MM.1S (cell line): ENCODE measurements at regions not wholly inside any gene's neighbourhood (a gene's known extent, or its start where the extent isn't known, plus 50 kb on each side); places are given as distances from the start of the nearest gene placed in this dataset.
"Not testable (repeated sequence)": the region's sequence is repeated elsewhere in the genome, so short reads cannot be mapped to it uniquely, and the experiment has no call there.

ENCODE experiments used
- DNase-seq: peaks from one replicate; pipeline ENCODE4 v3.0.0-alpha.2; 2015
- H2AFZ ChIP-seq: fragments of 300-600 bp; sonication (generic); 2 replicates; pipeline ENCODE4 v1.6.0; 2016; ENCODE audit warnings: antibody characterized with exemption, low read length
- H3F3A ChIP-seq: fragments of 300-600 bp; sonication (generic); 2 replicates; pipeline ENCODE4 v1.6.1; 2016; ENCODE audit warnings: mild to moderate bottlenecking, antibody characterized with exemption, low read length, moderate library complexity, mixed read lengths; ENCODE audit not compliant: insufficient read depth
- H3K27ac ChIP-seq: fragments of 300-600 bp; sonication (generic); 2 replicates; pipeline ENCODE4 v1.5.1; 2016; ENCODE audit warnings: mild to moderate bottlenecking, low read length
- H3K27me3 ChIP-seq: fragments of 300-600 bp; sonication (generic); replicated peaks from 2 replicates; pipeline ENCODE4 v1.6.0; 2016; ENCODE audit warnings: low read length; ENCODE audit not compliant: insufficient read depth
- H3K36me3 ChIP-seq: fragments of 300-600 bp; sonication (generic); replicated peaks from 2 replicates; pipeline ENCODE4 v1.6.1; 2016; ENCODE audit warnings: mild to moderate bottlenecking, low read length, mixed read lengths; ENCODE audit not compliant: insufficient read depth
- H3K4me1 ChIP-seq: fragments of 300-600 bp; sonication (generic); 2 replicates; pipeline ENCODE4 v1.6.1; 2016; ENCODE audit warnings: low read length, mixed read lengths
- H3K4me2 ChIP-seq: fragments of 300-600 bp; sonication (generic); 2 replicates; pipeline ENCODE4 v1.6.0; 2016; ENCODE audit warnings: low read depth, low read length
- H3K4me3 ChIP-seq: fragments of 300-600 bp; sonication (generic); 2 replicates; pipeline ENCODE4 v1.5.1; 2016; ENCODE audit warnings: low read length, mixed read lengths
- H3K79me2 ChIP-seq: fragments of 300-600 bp; sonication (generic); 2 replicates; pipeline ENCODE4 v1.6.1; 2016; ENCODE audit warnings: mixed run types, low read length, mixed read lengths
- H3K9ac ChIP-seq: fragments of 300-600 bp; sonication (generic); 2 replicates; pipeline ENCODE4 v1.6.1; 2016; ENCODE audit warnings: low read length, mixed read lengths
- H3K9me2 ChIP-seq: fragments of 300-600 bp; sonication (generic); replicated peaks from 2 replicates; pipeline ENCODE4 v1.6.1; 2016; ENCODE audit warnings: mild to moderate bottlenecking, low read length, mixed read lengths; ENCODE audit not compliant: insufficient read depth
- H3K9me3 ChIP-seq: fragments of 300-600 bp; sonication (generic); replicated peaks from 2 replicates; pipeline ENCODE4 v1.6.1; 2016; ENCODE audit warnings: mild to moderate bottlenecking, low read length, mixed read lengths; ENCODE audit not compliant: insufficient read depth
- H4K20me1 ChIP-seq: fragments of 300-600 bp; sonication (generic); 2 replicates; pipeline ENCODE4 v1.6.1; 2016; ENCODE audit warnings: mild to moderate bottlenecking, low read length, moderate library complexity, mixed read lengths; ENCODE audit not compliant: insufficient read depth
- CTCF ChIP-seq: fragments of 300-600 bp; sonication (generic); IDR thresholded peaks from 2 replicates; pipeline ENCODE4 v1.5.1; 2016; ENCODE audit warnings: antibody characterized with exemption, low read length, mixed read lengths
- EZH2 ChIP-seq: fragments of 300-600 bp; sonication (generic); optimal IDR thresholded peaks from 2 replicates; pipeline ENCODE3; 2017; ENCODE audit warnings: low read depth, mild to moderate bottlenecking, antibody characterized with exemption, low read length, mixed read lengths
- EZH2phosphoT487 ChIP-seq: fragments of 300-600 bp; sonication (generic); IDR thresholded peaks from 2 replicates; pipeline ENCODE4 v1.6.1; 2018; ENCODE audit warnings: antibody characterized with exemption, low read length

- no peak overlapping the region for H3K4me3 ChIP-seq
- H3K4me1 ChIP-seq, result no peaks in the 10 kb centered on the region
- no peaks in the 10 kb centered on the region for H3K27me3 ChIP-seq
- no peaks in the 10 kb centered on the region for H3F3A ChIP-seq
- H2AFZ ChIP-seq, result no peak overlapping the region
- H3K36me3 ChIP-seq, result no peaks in the 10 kb centered on the region
- no peak for DNase-seq
- no peaks in the 10 kb centered on the region for H4K20me1 ChIP-seq
- no peak overlapping the region for H3K27ac ChIP-seq
- TF ChIP-seq EZH2, result no peak
- no peak for TF ChIP-seq CTCF
- TF ChIP-seq EZH2phosphoT487, result no peak
- H3K9me2 ChIP-seq, result no peaks in the 10 kb centered on the region
- no peak overlapping the region for H3K9ac ChIP-seq
- no peak overlapping the region for H3K4me2 ChIP-seq
- H3K79me2 ChIP-seq, result no peaks in the 10 kb centered on the region
- H3K9me3 ChIP-seq, result no peaks in the 10 kb centered on the region
These were observed 231.9 kb upstream of the ISX start for GRCh38 chr22:34834059-34834458.

GRCh38 chr22:34834541-34834940 is 231.4 kb upstream of the ISX start:
- H3K4me3 ChIP-seq, H3K4me1 ChIP-seq, H3K27me3 ChIP-seq, H2AFZ ChIP-seq, H3F3A ChIP-seq, H4K20me1 ChIP-seq, H3K79me2 ChIP-seq, H3K4me2 ChIP-seq, H3K27ac ChIP-seq, H3K9me2 ChIP-seq, DNase-seq, H3K9me3 ChIP-seq, H3K36me3 ChIP-seq, H3K9ac ChIP-seq: not testable (repeated sequence)

- no peak for DNase-seq
- H3K4me1 ChIP-seq, result no peaks in the 10 kb centered on the region
- no peak overlapping the region for H3K27ac ChIP-seq
- TF ChIP-seq CTCF (no peak), EZH2 (no peak), EZH2phosphoT487 (no peak)
- no peaks in the 10 kb centered on the region for H3K79me2 ChIP-seq
- no peak overlapping the region for H3K4me2 ChIP-seq
- H3F3A ChIP-seq, result no peaks in the 10 kb centered on the region
- H4K20me1 ChIP-seq, result no peaks in the 10 kb centered on the region
- H3K36me3 ChIP-seq, result no peaks in the 10 kb centered on the region
- H3K9ac ChIP-seq, result no peak overlapping the region
- H3K27me3 ChIP-seq, result no peaks in the 10 kb centered on the region
- H3K9me3 ChIP-seq, result no peaks in the 10 kb centered on the region
- H2AFZ ChIP-seq, result no peak overlapping the region
- H3K9me2 ChIP-seq, result no peaks in the 10 kb centered on the region
- H3K4me3 ChIP-seq, result no peak overlapping the region
These were observed 224.6 kb upstream of the ISX start for GRCh38 chr22:34841331-34841771.

- Histone ChIP-seq H3K4me2 (no peak overlapping the region), H3K9me2 (no peaks in the 10 kb centered on the region), H3K27ac (no peak overlapping the region), H2AFZ (no peak overlapping the region), H3K36me3 (no peaks in the 10 kb centered on the region), H3K9me3 (no peaks in the 10 kb centered on the region), H4K20me1 (no peaks in the 10 kb centered on the region), H3K4me3 (no peak overlapping the region), H3F3A (no peaks in the 10 kb centered on the region), H3K4me1 (peaks cover 6% of the 10 kb centered on the region), H3K9ac (no peak overlapping the region), H3K79me2 (no peaks in the 10 kb centered on the region), H3K27me3 (no peaks in the 10 kb centered on the region)
- TF ChIP-seq EZH2, result no peak
- TF ChIP-seq CTCF, result no peak
- no peak for TF ChIP-seq EZH2phosphoT487
- DNase-seq, result no peak
These were observed 224.0 kb upstream of the ISX start for GRCh38 chr22:34841911-34842310.
